ENCODE measurements at regions not wholly inside any gene's neighbourhood (a gene's known extent, or its start where the extent isn't known, plus 50 kb on each side); places are given as distances from the start of the nearest gene placed in this dataset.

- TF ChIP-seq CTCF (conservative IDR thresholded peaks at IDR 0.05): no peak
- TF ChIP-seq EZH2 (IDR thresholded peaks at IDR 0.05; ENCODE audit: low read depth): no peak
These were observed 479.3 kb upstream of the CELF2 start for GRCh38 chr10:10538326-10538725.
